HG03196 (cell line): ENCODE measurements at regions not wholly inside any gene's neighbourhood (a gene's known extent, or its start where the extent isn't known, plus 50 kb on each side); places are given as distances from the start of the nearest gene placed in this dataset.
"Not testable (repeated sequence)": the region's sequence is repeated elsewhere in the genome, so short reads cannot be mapped to it uniquely, and the experiment has no call there.

Experiments
- ATAC-seq: cut with Tn5 transposase; IDR thresholded peaks from one replicate; pipeline ENCODE4 v1.9.1; 2021; ENCODE audit not compliant: unreplicated experiment

DNA sequence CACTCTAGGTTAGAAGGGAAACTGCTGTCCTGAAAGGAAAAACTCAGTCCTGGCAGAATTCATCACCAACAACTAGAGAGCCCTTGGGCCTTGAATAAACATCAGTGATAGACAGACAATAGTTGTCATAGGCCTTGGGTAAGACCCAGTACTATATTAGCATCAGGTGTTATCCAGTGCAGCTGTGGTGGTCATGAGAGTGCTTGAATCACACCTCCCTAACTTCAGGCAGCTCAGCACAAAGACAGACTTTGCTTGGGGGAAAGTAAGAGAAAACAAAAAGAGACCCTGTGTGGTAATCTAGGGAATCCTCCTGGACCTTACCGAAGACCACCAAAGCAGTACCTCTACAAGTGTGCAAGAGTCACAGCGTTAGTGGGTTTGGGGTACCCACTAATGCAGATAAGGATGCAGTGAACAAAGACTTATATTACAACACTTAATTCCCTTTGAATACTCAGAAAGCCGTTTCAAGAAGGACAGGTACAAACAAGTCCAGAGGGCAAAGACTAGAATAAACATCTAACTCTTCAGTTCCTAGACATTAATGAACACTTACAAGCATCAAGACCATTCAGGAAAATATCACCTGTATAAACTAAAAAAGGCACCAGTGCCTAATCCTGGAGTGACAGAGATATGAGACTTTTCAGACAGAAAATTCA lies 332.3 kb upstream of the EPHA3 start:
- ATAC-seq, result no peak

GRCh38 chr3:88779482-88779881 lies 327.9 kb upstream of the EPHA3 start:
- ATAC-seq, result no peak

DNA sequence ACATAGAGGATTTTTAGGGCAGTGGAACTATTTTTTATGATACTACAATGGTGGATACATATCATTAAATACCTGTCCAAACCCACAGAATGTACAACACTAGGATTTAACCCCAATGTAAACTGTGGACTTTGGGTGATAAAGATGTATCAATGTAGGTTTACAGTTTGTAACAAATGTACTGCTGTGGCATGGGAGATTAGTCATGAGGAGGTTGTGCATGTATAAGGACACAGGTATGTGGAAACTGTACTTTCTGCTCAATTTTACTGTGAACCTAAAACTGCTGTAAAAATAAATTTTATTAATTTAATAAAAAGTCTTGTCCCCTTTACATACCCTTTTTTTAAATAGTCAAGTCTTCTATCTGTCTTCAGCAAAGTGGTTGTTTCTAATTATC lies 322.5 kb upstream of the EPHA3 start:
- ATAC-seq, result no peak

GRCh38 chr3:88785841-88786240 lies 321.6 kb upstream of the EPHA3 start:
- no peak for ATAC-seq

- no peak for ATAC-seq
Measured at GRCh38 chr3:88795503-88795902, 311.9 kb upstream of the EPHA3 start.

GRCh38 chr3:88807491-88808105 lies 299.8 kb upstream of the EPHA3 start:
- ATAC-seq, result no peak

DNA sequence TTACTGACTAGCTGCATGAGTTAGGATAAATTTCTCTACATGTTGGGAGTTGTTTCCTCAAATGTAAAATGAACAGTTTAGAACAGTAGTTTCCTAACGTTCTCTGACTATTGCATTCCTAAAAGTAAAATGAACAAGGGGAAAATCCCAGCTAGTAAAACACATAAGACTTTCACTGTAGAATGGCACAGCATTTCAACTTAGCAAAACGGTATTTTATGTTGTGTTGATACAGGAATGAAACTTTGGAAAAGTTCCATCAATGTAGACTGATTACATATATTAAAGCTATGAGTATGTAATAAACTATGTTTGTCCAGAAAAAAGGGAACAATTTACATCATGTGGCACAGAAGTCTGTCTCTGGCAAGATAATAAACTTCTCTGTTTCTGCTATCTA lies 297.4 kb upstream of the EPHA3 start:
- ATAC-seq, result no peak

DNA sequence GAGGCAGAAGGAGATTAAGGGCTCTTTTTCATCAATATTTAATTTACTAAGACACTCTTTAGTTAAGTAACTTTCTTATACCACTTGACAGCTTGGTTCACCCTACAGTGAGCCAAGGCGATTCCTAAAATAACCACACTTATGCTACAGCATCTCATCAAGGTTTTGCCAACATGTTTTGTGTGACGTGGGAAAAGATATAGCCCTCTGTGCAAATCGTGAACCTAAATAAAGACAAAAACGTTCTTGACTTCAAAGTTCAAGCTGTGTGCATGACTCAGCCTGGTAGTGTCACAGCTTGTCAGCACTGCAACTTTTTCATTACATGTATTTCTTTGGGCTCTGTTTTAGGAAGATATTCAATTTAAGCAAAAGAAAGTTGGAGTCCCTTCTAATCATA lies 297.0 kb upstream of the EPHA3 start:
- ATAC-seq, result no peak

GRCh38 chr3:88811096-88811495 lies 296.3 kb upstream of the EPHA3 start:
- ATAC-seq, result no peak

DNA sequence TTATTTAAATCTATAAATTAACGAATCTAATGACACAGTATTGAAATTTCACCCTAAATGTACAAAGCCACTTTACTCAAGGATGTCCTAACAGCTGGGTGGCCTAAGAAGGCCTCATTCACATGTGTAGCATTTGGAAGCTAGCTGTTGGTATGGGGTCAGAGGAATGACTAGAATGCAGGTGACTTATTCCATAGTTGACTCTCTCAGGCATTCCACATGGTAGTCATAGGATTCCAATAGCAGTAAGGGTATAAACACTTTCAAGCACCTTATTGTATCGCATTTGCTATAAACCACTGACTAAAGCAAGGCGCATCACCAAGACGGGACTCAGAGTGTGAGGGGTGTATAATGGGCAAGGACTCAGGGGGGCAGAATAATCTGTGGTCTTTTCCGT lies 294.8 kb upstream of the EPHA3 start:
- no peak for ATAC-seq

- no peak for ATAC-seq
Measured at GRCh38 chr3:88816445-88816844, 291.0 kb upstream of the EPHA3 start.

- ATAC-seq, result no peak
Measured at GRCh38 chr3:88824666-88825564, 282.5 kb upstream of the EPHA3 start.

DNA sequence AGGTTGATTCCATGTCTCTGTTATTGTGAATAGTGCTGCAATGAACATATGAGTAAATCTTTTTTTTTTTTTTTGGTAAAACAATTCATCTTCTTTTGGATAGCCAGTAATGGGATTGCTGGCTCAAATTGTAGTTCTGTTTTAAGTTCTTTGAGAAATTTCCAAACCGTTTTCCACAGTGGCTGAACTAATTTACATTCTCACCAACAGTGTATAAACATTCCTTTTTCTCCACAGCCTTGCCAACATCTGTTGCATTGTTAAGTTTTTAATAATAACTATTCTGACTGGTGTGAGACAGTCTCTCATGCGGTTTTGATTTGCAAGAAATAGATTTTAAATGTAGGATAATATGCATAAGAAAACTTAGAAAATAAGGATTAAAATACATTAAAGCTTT lies 279.0 kb upstream of the EPHA3 start:
- no peak for ATAC-seq

GRCh38 chr3:88852606-88853005 lies 254.8 kb upstream of the EPHA3 start:
- ATAC-seq, result no peak

DNA sequence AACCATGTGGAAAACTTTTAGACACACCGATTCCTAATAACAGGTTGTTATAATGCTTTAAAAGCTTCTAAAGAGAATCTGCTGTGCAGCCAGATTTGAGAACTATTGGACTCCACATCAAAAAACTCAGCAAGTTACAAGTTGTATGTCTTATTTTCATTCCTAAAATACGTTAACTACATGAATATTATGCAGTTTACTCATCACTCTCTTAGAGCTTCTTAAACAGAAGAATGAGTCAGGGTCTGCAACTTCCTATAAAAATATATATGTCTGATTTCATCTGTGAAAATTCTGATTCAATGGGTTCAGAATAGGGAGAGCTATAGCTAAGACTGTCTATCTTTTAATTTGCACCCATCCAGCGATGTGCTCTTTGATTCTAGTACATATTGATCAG lies 244.2 kb upstream of the EPHA3 start:
- no peak for ATAC-seq

DNA sequence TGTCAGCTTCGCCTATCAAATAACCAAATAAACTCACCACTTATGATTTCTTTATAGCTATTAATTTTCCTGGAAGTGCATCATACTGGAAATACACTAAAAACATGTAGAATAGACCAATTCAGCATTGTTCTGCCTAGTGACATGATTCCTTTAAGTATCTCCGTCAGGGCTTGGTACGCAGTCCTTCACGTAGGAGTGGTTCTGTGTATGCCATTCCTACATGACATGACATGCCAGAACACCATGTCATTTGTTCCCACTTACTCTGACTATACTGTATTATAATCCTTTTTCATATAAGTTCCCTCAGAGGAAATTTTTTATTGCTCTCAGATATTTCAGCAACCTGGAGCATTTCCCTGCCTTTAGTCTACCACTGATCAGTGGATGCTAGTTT lies 230.7 kb upstream of the EPHA3 start:
- ATAC-seq, result no peak

DNA sequence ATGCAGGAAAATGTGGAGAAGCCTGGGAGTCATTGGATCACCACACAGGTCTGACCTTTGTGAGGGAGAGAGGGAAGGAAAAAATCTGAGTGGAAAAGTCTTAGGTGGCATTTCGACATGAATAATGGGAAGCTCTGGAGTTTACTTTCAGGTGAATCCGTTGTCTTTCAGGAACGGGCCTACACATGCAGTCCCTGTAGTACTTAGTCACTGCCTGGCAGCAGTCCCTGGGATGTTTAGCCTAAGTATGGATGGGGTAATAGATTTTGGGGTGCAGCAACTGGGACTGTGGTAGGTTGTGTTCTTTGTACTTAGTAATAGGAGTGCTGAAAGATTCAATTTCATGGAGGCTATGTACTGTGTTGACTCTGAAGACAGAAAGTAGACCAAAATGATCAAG lies 227.5 kb upstream of the EPHA3 start:
- ATAC-seq, result no peak

DNA sequence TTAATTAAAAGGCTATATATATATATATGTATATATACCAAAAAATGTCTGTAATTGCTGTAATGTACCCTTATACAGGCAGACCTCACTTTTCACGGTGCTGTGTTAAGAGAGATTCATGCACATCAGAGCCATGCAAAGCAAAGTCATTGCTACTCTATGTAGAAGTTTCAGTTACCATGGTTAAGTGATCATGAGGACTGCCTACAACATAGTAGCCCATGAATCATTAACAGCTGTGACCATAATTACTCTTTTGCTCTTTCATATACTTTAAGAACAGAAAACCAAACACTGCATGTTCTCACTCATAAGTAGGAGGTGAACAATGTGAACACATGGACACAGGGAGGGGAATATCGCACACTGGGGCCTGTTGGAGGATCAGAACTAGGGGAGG lies 225.3 kb upstream of the EPHA3 start:
- ATAC-seq, result peak; percentile 99

- ATAC-seq, result not testable (repeated sequence)
Measured at GRCh38 chr3:88886624-88887023, 220.8 kb upstream of the EPHA3 start.

DNA sequence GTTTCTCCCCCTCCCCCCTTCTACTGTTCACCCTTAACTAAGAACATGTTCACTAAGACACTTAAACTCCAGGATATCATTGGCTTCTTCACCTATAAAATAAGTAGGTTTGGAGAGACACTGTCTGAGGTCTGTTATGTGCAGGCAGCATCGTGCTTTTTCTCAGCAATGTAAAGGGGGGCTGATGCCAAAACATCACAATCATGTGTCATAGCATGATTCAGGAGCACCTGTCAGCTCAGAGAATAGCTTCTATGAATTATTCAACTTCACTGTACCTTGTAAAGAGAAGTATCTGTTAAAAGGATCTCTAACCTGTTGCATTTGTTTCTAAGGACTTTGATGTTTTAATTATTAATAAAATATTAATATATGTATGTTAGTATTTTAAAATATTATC lies 211.4 kb upstream of the EPHA3 start:
- no peak for ATAC-seq

GRCh38 chr3:88912294-88912877 lies 195.0 kb upstream of the EPHA3 start:
- ATAC-seq, result no peak

- ATAC-seq, result no peak
Measured at GRCh38 chr3:88918841-88919240, 188.6 kb upstream of the EPHA3 start.
